Upper lobe of left lung (tissue), 4 donors: ENCODE measurements at regions not wholly inside any gene's neighbourhood (a gene's known extent, or its start where the extent isn't known, plus 50 kb on each side); places are given as distances from the start of the nearest gene placed in this dataset.

ENCODE experiments used
- CTCF ChIP-seq, 6 experiments: fragments of 450-650 bp in 4 of 6; fragments of 200-600 bp in 2 of 6; sonication (generic) in 2 of 6; IDR thresholded peaks; one replicate each; pipeline ENCODE4 v1.5.1; 2016 to 2019; ENCODE audit warnings: antibody characterized with exemption in 6 of 6
- EP300 ChIP-seq, 4 donors: sonication (generic); formaldehyde crosslinking; IDR thresholded peaks; one replicate each; pipeline ENCODE4 v1.5.1; 2017; ENCODE audit warnings: antibody characterized with exemption in 4 of 4, control low read depth in 2 of 4
- POLR2A ChIP-seq, 4 donors: fragments of 450-650 bp; IDR thresholded peaks; one replicate each; pipeline ENCODE4 v1.5.1; 2016 to 2017; ENCODE audit warnings: antibody characterized with exemption in 4 of 4, mild to moderate bottlenecking in 2 of 4

DNA sequence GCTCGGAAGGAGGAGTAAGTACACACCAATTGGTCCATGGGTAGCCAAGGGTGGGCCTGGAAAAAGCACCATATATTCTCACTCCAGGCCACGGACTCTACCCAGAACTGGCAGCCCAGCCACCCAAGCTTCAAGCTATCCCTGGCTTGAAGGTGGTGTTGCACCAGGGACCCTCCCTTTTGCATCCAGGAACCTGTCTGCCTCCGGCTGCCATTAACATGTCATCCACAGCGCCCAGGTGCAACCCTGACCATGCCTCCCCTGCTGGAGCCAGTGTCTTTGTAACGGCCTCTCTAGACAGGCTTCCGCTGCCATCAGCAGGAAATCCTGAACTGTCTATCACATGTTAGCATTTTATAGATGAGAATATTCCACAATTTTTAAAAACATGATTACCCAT is 2158.5 kb upstream of the RAG2 start:
- TF ChIP-seq POLR2A (IDR thresholded peaks at IDR 0.05) = no peak
- TF ChIP-seq CTCF (IDR thresholded peaks at IDR 0.05) = no peak
- no peak for TF ChIP-seq EP300 (IDR thresholded peaks at IDR 0.05)
